Suprapubic skin (tissue), 3 donors: ENCODE measurements at regions not wholly inside any gene's neighbourhood (a gene's known extent, or its start where the extent isn't known, plus 50 kb on each side); places are given as distances from the start of the nearest gene placed in this dataset.

Experiments
- CTCF ChIP-seq, 2 donors: fragments of 200-600 bp in 1 of 2; fragments of 450-650 bp in 1 of 2; sonication (generic) in 1 of 2; IDR thresholded peaks; one replicate each; pipeline ENCODE4 v1.5.1; 2016 to 2019; ENCODE audit warnings: antibody characterized with exemption in 2 of 2, mild to moderate bottlenecking in 1 of 2, moderate library complexity in 1 of 2
- POLR2AphosphoS5 ChIP-seq, 3 donors: sonication (generic); formaldehyde crosslinking; IDR thresholded peaks; one replicate each; pipeline ENCODE4 v1.6.1; 2017; ENCODE audit warnings: antibody characterized with exemption in 3 of 3

GRCh38 chrX:127606590-127606989 lies 445.6 kb downstream of the ACTRT1 start:
- no peak for TF ChIP-seq CTCF (IDR thresholded peaks at IDR 0.05)
- no peak for TF ChIP-seq POLR2AphosphoS5 (IDR thresholded peaks at IDR 0.05)
